PC-9 (cell line): ENCODE measurements at regions not wholly inside any gene's neighbourhood (a gene's known extent, or its start where the extent isn't known, plus 50 kb on each side); places are given as distances from the start of the nearest gene placed in this dataset.

ENCODE experiments used
- CTCF ChIP-seq: fragments of 200-600 bp; sonication (generic); conservative IDR thresholded peaks from 2 replicates; pipeline ENCODE4 v1.6.1; 2017; ENCODE audit warnings: mixed run types, antibody characterized with exemption, mild to moderate bottlenecking, moderate library complexity
- EZH2 ChIP-seq: fragments of 200-600 bp; sonication (generic); IDR thresholded peaks from 2 replicates; pipeline ENCODE4 v1.8.0; 2017; ENCODE audit warnings: antibody characterized with exemption, low read depth

- TF ChIP-seq CTCF (no peak), EZH2 (no peak)
These were observed 69.7 kb downstream of the CCDC185 start for GRCh38 chr1:223462866-223463404.
